Upper lobe of left lung (tissue), 6 donors: ENCODE measurements at regions not wholly inside any gene's neighbourhood (a gene's known extent, or its start where the extent isn't known, plus 50 kb on each side); places are given as distances from the start of the nearest gene placed in this dataset.

Experiments
- ATAC-seq, 2 donors: fragments of 200-7000 bp; cut with Tn5 transposase; one replicate each; pipeline ENCODE4 v1.9.1; 2022; ENCODE audit warnings: mild to moderate bottlenecking in 2 of 2, moderate library complexity in 2 of 2; ENCODE audit not compliant: low FRiP score in 2 of 2
- DNase-seq, 2 donors: peaks; one replicate each; pipeline ENCODE4 v3.0.0-alpha.2; 2019 to 2020
- H3K27ac ChIP-seq, 4 donors: fragments of 200-600 bp; sonication (generic); one replicate each; pipeline ENCODE4 v1.5.1; 2016 to 2019
- H3K27me3 ChIP-seq, 4 donors: fragments of 200-600 bp; sonication (generic); one replicate each; pipeline ENCODE4 v1.5.1; 2017 to 2019
- H3K36me3 ChIP-seq, 4 donors: fragments of 200-600 bp; sonication (generic); one replicate each; pipeline ENCODE4 v1.5.1; 2016 to 2019
- H3K4me1 ChIP-seq, 4 donors: fragments of 200-600 bp; sonication (generic); one replicate each; pipeline ENCODE4 v1.5.1; 2018 to 2019
- H3K4me3 ChIP-seq, 4 donors: fragments of 200-600 bp; sonication (generic); one replicate each; pipeline ENCODE4 v1.5.1; 2017 to 2019; ENCODE audit warnings: mild to moderate bottlenecking in 2 of 4, moderate library complexity in 1 of 4
- H3K9me3 ChIP-seq, 4 donors: fragments of 200-600 bp; sonication (generic); one replicate each; pipeline ENCODE4 v1.5.1; 2018 to 2019
- EP300 ChIP-seq, 4 donors: sonication (generic); formaldehyde crosslinking; IDR thresholded peaks; one replicate each; pipeline ENCODE4 v1.5.1; 2017; ENCODE audit warnings: antibody characterized with exemption in 4 of 4, control low read depth in 2 of 4
- POLR2A ChIP-seq, 4 donors: fragments of 450-650 bp; IDR thresholded peaks; one replicate each; pipeline ENCODE4 v1.5.1; 2016 to 2017; ENCODE audit warnings: antibody characterized with exemption in 4 of 4, mild to moderate bottlenecking in 2 of 4
- POLR2AphosphoS5 ChIP-seq, 2 donors: sonication (generic); formaldehyde crosslinking; IDR thresholded peaks; one replicate each; pipeline ENCODE4 v1.5.1; 2017; ENCODE audit warnings: antibody characterized with exemption in 2 of 2
- WGBS, 2 donors: methylation state at CpG; one replicate each; pipeline ENCODE4 v1.1.5; 2017 to 2018; 5-methylcytosine and 5-hydroxymethylcytosine counted together
- TF ChIP-seq, protein P1 (sequence below), 6 experiments: fragments of 450-650 bp in 4 of 6; fragments of 200-600 bp in 2 of 6; sonication (generic) in 2 of 6; IDR thresholded peaks; one replicate each; pipeline ENCODE4 v1.5.1; 2016 to 2019; ENCODE audit warnings: antibody characterized with exemption in 6 of 6
- donor health status: DM: no; HTN: no; CAD: no; lungs with moderate emphysema.
- donor health status: DM: no; HTN: yes; CAD: no; lungs with severe emphysema.

DNA sequence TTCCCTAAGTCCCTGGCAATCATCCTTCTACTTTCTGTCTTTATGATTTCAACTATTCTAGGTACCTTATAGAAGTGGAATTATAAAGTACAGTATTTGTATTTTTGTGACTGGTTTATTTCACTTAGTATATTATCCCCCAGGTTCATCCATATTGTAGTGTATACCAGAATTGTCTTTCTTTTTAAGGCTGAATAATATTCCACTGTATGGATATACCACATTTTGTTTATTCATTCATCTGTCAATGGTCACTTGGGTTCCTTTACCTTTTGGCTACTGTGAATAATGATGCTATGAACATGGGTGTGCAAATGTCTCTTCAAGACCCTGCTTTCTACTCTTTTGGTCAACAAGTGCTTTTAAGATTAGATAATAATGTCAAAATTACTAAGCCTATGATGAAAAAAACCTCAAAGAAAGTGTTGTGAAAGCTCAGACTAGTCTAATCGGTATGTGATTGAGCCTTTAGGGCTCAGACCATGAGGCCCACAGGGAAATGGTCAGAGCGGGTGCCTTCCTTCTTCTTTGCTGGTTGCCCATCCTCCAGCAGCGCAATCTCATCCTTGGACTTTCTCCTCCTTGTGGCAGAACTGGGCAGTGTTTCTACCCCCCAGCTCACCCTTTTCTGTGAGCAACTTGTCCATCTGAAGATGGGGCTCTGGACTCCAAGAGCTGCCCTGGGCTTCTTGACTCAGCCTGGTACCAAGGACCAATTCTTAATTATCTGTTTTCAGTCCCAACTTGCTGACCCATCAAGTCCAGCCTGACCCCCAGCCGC lies 105.4 kb downstream of the TTC8 start:
- ATAC-seq, result no peak
- WGBS, 2 donors, result 83 to 92% methylated on average over 4 of the region's 4 CpGs

DNA sequence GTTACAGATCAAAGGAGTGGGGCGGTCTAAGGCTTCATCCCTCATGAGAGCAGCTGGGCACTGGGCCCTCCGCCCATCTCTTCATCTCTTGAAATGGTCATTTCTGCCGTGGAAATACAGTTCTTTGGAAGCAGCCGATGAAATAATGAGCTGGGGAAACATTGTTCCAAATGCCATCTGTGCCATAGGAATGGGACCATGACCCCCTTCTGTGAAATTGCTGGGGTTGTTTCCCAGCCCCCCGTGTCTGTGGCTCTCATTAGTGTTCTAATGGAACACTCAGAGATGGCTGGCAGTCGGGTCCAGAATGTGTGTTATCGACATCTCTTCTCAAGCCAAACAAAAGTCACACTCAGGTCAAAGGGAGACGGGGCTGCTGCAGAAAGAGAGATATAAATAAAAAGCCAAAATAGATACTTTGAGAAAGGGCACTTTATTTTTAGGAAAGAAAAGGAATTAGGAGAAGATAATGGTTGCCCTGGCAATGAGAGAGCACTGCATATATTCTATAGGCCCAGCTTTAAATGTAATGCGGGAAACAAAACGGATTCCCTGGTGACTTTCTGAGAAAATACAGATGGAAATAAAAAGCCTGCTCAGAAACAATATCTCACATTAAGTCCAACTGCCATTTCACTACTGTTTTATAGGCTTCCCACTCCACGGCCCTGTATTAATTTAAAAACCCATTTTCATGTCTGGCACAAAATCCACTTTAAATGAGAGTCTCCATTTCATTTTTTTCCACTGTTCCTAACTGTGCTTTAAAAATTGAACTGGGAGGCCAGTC lies 107.1 kb downstream of the TTC8 start:
- H3K27me3 ChIP-seq, result no peaks in the 10 kb centered on the region
- DNase-seq (no peak), ATAC-seq (no peak)
- H3K9me3 ChIP-seq, result no peaks in the 10 kb centered on the region
- H3K27ac ChIP-seq, result no peak overlapping the region
- TF ChIP-seq POLR2A (IDR thresholded peaks at IDR 0.05) (no peak), POLR2AphosphoS5 (IDR thresholded peaks at IDR 0.05) (no peak), EP300 (IDR thresholded peaks at IDR 0.05) (no peak)
- no peaks in the 10 kb centered on the region for H3K36me3 ChIP-seq
- no peak overlapping the region for H3K4me3 ChIP-seq
- WGBS, 2 donors, result 66 to 82% methylated on average over 11 of the region's 11 CpGs
- no peaks in the 10 kb centered on the region for H3K4me1 ChIP-seq

More for the DNA sequence above, 105.4 kb downstream of the TTC8 start:
- Histone ChIP-seq H3K4me1 (no peaks in the 10 kb centered on the region), H3K36me3 (no peaks in the 10 kb centered on the region), H3K27ac (no peak overlapping the region), H3K9me3 (no peaks in the 10 kb centered on the region), H3K4me3 (no peak overlapping the region), H3K27me3 (no peaks in the 10 kb centered on the region)
- no peak for DNase-seq
- TF ChIP-seq POLR2AphosphoS5 (IDR thresholded peaks at IDR 0.05) (no peak), POLR2A (IDR thresholded peaks at IDR 0.05) (no peak), EP300 (IDR thresholded peaks at IDR 0.05) (no peak)
- TF ChIP-seq, protein P1, sequence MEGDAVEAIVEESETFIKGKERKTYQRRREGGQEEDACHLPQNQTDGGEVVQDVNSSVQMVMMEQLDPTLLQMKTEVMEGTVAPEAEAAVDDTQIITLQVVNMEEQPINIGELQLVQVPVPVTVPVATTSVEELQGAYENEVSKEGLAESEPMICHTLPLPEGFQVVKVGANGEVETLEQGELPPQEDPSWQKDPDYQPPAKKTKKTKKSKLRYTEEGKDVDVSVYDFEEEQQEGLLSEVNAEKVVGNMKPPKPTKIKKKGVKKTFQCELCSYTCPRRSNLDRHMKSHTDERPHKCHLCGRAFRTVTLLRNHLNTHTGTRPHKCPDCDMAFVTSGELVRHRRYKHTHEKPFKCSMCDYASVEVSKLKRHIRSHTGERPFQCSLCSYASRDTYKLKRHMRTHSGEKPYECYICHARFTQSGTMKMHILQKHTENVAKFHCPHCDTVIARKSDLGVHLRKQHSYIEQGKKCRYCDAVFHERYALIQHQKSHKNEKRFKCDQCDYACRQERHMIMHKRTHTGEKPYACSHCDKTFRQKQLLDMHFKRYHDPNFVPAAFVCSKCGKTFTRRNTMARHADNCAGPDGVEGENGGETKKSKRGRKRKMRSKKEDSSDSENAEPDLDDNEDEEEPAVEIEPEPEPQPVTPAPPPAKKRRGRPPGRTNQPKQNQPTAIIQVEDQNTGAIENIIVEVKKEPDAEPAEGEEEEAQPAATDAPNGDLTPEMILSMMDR (IDR thresholded peaks at IDR 0.05), result no peak

DNA sequence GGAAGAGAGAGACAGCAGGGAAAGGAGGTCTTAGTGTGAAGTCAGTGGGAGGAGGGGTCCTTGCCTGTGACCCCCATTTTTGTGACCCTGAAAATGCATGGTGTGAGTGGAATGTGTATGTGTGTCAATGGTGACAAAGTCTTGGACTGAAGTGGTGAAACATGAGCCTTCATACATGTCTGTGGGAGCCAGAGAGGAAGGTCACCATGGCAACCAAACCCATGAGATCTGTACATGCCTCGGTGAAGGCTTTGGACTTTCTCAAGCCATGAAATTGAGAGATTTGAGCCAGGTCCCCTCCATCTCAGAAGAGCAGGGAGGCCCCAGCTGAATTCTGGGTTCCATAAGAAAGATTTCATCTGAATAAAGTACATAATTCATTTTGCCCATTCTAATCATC lies 108.7 kb downstream of the TTC8 start:
- H3K9me3 ChIP-seq, result no peaks in the 10 kb centered on the region
- no peaks in the 10 kb centered on the region for H3K4me1 ChIP-seq
- H3K4me3 ChIP-seq, result no peak overlapping the region
- no peaks in the 10 kb centered on the region for H3K36me3 ChIP-seq
- DNase-seq (no peak), ATAC-seq (no peak)
- no peak for TF ChIP-seq POLR2A (IDR thresholded peaks at IDR 0.05)
- TF ChIP-seq, protein P1 (IDR thresholded peaks at IDR 0.05), result no peak
- TF ChIP-seq POLR2AphosphoS5 (IDR thresholded peaks at IDR 0.05), result no peak
- TF ChIP-seq EP300 (IDR thresholded peaks at IDR 0.05), result no peak
- no peaks in the 10 kb centered on the region for H3K27me3 ChIP-seq
- 25 to 68% methylated on average over 1 of the region's 1 CpG for WGBS, 2 donors
- no peak overlapping the region for H3K27ac ChIP-seq

DNA sequence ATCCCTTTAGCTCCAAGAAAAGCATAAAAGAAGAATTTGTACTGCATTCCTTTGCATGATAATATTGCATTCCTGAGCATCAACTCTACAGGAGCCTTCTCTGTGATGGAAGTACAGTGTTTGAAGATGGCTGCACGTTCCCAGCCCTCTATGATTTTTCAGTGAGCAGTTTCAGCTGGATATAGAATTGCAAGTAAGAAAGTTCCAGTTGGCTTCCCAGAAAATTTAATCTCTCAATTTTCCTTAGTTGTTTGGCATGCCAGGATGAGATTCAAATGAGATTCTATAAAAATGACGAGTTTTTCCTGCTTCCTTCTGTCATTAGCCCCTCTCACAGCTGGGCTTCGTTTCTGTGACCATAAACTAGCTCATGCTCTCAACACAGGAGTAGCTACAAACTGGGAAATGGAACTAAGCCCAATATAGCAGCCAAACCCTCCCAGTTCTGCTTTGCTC lies 109.9 kb downstream of the TTC8 start:
- H3K4me1 ChIP-seq, result no peaks in the 10 kb centered on the region
- ATAC-seq (no peak), DNase-seq (no peak)
- no peak overlapping the region for H3K4me3 ChIP-seq
- no peaks in the 10 kb centered on the region for H3K27me3 ChIP-seq
- no peak overlapping the region for H3K27ac ChIP-seq
- H3K9me3 ChIP-seq, result no peaks in the 10 kb centered on the region
- no peaks in the 10 kb centered on the region for H3K36me3 ChIP-seq
- WGBS, 2 donors, result 39 to 52% methylated on average over 3 of the region's 3 CpGs
- TF ChIP-seq POLR2A (IDR thresholded peaks at IDR 0.05) (no peak), POLR2AphosphoS5 (IDR thresholded peaks at IDR 0.05) (no peak), EP300 (IDR thresholded peaks at IDR 0.05) (no peak)
- TF ChIP-seq, protein P1 (IDR thresholded peaks at IDR 0.05), result no peak

DNA sequence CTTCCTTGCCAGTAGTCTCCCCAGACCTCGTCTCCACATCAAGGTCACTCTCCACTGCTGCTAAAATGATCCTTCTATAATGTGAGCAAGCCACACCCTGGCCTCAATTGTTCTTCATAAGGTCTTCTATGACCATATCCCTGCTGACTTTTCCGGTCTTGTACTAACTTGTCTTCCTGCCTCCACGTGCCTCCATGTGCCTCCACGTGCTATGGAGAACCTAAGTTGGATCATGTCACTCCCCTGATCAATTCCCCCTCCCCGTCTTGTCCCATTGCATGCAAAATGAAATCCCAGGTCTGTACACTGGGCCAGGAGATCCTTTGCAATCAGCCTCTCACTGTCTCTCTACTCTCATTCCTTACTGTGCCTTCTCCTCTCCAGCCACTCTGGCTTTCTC lies 110.6 kb downstream of the TTC8 start:
- H3K4me1 ChIP-seq, result no peaks in the 10 kb centered on the region
- WGBS, 2 donors, result 80 to 87% methylated on average over 5 of the region's 5 CpGs
- no peak overlapping the region for H3K27ac ChIP-seq
- no peaks in the 10 kb centered on the region for H3K27me3 ChIP-seq
- ATAC-seq (no peak), DNase-seq (no peak)
- no peak overlapping the region for H3K4me3 ChIP-seq
- H3K9me3 ChIP-seq, result no peaks in the 10 kb centered on the region
- TF ChIP-seq, protein P1 (IDR thresholded peaks at IDR 0.05), result no peak
- TF ChIP-seq POLR2A (IDR thresholded peaks at IDR 0.05), result no peak
- TF ChIP-seq POLR2AphosphoS5 (IDR thresholded peaks at IDR 0.05), result no peak
- no peak for TF ChIP-seq EP300 (IDR thresholded peaks at IDR 0.05)
- no peaks in the 10 kb centered on the region for H3K36me3 ChIP-seq
